HG03066 (cell line): ENCODE measurements at regions not wholly inside any gene's neighbourhood (a gene's known extent, or its start where the extent isn't known, plus 50 kb on each side); places are given as distances from the start of the nearest gene placed in this dataset.
"Not testable (repeated sequence)": the region's sequence is repeated elsewhere in the genome, so short reads cannot be mapped to it uniquely, and the experiment has no call there.

Experiments used
- ATAC-seq: cut with Tn5 transposase; IDR thresholded peaks from one replicate; pipeline ENCODE4 v1.9.1; 2021; ENCODE audit warnings: low read depth; ENCODE audit not compliant: unreplicated experiment

DNA sequence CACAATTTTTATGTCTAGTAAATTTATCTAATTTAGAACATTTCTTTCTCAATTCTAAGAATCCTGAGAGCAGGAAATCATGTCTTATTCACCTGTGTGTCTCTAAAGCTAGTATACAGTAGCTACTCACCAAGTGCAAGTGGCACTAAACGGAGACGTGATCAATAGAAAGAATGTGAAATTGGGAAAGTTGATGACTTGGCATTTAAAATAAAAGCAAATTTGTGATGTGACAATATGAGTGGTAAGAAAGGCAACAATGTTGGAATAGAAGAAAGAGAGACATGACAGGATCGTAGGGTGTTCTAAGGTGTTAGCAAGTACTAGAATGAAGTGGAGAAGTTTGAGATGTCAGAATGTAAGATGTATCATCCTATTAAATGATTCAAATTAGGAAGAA lies 725.9 kb downstream of the BCKDHB start:
- ATAC-seq: no peak

DNA sequence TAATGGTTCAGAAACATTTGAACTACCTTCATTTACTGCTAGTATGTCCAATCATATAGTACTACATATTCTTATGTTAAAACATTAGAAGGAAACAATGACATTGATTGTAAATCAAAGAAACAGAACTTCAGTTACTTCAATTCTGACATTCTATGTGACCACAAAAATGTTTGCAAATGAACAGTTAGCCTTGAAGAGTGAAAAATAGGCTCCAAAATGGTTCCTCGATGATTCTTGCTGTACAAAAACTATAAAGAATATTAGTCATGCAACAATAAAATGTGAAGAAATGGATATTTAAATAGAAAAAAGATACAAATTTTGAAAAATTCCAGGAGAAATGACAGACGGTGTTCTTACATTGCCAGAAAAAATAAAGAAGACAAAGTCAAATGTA lies 686.9 kb downstream of the BCKDHB start:
- ATAC-seq: no peak

DNA sequence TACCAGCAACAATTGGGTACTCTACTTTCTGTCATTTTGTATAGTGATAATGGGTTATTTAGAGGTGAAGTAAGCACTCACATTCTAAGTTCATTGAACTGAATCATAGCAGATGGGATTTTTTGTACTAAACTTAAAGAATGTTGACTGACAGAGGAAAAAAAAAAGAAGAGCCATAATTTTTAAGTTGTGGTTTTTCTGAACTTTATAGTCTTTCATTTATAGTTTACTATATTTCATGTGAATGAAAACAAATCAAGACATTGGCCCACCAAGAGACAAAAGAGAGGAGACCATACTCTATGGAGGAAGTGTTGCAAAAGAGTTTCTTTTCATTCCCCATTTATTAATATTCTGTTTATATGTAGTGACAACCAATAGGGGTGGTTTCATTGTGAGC lies 685.7 kb downstream of the BCKDHB start:
- ATAC-seq: no peak

GRCh38 chr6:80789912-80790570 lies 683.6 kb downstream of the BCKDHB start:
- ATAC-seq: no peak

DNA sequence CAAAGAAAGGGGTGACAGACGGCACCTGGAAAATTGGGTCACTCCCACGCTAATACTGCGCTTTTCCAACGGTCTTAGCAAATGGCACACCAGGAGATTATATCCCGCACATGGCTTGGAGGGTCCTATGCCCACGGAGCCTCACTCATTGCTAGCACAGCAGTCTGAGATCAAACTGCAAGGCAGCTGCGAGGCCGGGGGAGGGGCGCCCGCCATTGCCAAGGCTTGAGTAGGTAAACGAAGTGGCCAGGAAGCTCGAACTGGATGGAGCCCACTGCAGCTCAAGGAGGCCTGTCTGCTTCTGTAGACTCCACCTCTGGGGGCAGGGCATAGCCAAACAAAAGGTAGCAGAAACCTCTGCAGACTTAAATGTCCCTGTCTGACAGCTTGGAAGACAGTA lies 676.8 kb downstream of the BCKDHB start:
- not testable (repeated sequence) for ATAC-seq

GRCh38 chr6:80771941-80772340 lies 665.5 kb downstream of the BCKDHB start:
- ATAC-seq: no peak

DNA sequence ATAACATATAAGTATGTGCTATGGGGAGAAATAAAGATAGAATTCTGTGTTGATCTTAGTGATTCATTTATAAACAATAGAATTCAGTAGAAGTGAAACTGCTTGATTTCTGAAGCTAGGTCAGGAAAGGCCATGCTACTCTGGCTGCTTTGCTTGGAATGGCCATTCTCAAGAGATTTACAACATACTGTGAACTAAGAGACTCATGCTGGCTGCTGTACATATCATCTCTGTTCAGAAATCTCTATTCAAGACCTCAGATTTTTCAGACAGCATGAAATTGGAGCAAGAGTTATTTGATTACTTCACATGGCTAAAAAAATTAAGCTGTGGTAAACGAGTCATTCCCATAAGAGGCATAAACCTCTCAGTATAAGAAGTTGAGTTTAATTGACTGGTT lies 662.6 kb downstream of the BCKDHB start:
- ATAC-seq: no peak

GRCh38 chr6:80767808-80768207 lies 661.3 kb downstream of the BCKDHB start:
- ATAC-seq: no peak

- no peak for ATAC-seq
Observed at GRCh38 chr6:80744213-80744612, 637.7 kb downstream of the BCKDHB start.

DNA sequence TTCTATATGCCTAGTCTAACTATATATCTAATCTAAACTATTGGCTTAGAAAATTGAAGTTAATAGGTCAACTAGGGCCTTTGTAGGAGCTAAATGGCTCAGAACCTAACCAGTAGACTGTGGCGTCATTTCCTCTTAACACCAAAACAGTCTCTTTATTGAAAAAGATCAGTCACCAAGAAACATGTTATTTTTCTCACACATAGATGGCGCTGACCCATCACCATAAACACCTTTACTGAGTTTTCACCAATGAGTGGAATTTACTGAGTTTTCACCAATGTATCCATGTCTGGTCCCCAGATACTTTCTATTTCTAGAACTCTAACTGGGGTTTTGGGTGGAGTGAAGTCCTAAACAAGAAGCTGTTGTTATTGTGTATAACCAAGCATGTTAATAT lies 636.0 kb downstream of the BCKDHB start:
- ATAC-seq: no peak

GRCh38 chr6:80733641-80734040 lies 627.2 kb downstream of the BCKDHB start:
- ATAC-seq: no peak

GRCh38 chr6:80728830-80729229 lies 622.4 kb downstream of the BCKDHB start:
- no peak for ATAC-seq

GRCh38 chr6:80728101-80728750 lies 621.8 kb downstream of the BCKDHB start:
- ATAC-seq: no peak

GRCh38 chr6:80725156-80725930 lies 618.9 kb downstream of the BCKDHB start:
- no peak for ATAC-seq

DNA sequence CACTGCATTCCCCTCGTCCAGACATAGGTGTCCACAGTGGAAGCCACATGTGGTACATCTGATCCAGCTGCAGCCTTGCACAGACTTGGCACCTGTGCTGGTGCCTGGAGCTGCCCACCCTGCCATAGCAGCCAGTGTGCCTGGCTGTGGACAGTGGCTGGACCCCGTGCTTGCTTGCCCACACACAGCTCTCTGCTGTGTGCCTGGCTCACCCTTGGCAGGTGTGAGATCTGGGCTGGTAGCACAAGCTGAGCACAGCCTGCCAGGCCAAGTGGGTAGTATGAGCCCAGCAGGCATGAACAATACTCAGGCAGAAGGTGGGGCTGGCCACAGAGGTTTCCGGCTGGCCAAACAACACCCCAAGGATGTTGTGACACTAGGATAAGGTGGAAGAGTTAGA lies 614.4 kb downstream of the BCKDHB start:
- ATAC-seq: no peak

GRCh38 chr6:80714513-80714912 lies 608.0 kb downstream of the BCKDHB start:
- no peak for ATAC-seq

- ATAC-seq: no peak
Observed at GRCh38 chr6:80698459-80698858, 592.0 kb downstream of the BCKDHB start.

DNA sequence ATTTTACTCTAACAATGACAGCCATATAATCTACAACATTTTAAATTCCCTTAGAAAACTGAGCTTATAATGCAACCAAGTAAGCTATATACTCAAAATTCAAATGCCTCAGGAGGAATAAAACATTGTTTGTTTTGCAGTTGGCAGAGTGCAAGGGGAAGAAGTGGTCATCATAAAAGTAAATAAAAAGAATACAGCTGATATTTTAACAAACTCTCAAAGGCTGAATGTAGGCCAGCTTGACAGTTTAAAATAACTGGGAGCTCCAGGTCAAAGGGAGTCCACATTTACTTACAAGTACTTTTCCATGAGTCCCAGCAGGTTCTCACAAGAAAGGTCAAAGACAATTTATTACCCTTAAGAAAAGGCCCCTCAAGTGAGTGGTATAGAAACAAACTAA lies 589.8 kb downstream of the BCKDHB start:
- ATAC-seq: no peak

DNA sequence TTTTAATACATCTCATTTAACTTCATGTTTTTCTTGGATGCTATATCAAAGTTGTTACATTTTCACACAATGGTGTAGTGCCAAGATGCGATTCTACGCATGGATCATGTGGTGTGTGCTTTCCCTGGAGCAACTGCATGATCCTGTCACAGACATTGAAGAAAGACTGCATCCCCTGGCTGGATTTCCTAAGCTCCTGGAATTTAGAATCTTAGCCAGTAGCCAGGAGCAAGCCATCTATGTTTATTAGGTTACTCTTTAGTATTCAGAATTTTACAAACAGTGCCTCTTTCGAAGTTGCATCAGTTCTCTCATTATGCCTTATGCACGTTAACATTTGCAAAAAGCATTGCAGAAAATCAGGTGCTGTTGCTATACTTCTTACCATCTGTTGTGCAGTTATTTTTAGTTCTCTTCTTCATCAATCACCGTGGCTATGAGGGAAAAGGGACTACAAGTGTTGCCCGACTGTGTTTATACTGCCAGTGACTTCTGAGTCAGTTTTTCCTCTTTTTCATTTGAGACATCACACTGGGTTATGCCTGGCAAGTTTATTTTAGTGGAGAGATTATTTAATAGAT lies 584.2 kb downstream of the BCKDHB start:
- ATAC-seq: no peak

DNA sequence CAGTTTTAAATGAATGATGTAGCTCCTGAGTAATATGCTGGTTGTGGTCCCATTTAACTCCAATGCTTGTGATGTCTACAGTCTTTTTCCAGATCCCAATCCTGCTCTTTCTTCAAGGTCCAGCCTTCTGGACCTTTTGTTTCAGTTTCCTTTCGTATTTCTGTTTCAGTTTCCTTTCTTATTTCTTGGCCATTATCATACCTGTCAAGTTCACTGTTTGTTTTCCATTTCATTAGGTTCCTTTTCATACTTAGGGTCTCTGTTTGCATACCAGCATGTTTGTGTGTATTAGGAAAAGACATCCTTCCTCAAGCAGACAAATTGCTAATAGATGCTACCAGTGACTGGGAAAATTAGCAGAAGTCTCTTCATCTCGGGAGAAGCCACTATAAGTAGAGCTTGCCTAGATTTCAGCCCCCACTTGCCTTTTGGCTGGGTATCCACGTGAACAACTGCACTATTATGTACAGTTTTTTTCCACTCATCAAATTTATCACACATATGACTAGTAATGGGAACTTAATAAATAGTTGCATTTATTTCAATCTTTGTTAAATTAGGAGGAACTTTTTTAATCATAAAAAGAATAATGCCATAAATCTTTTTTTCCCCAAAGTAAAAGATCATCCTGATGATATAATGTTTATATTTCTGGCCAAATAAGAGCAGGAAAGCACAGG lies 583.4 kb downstream of the BCKDHB start:
- ATAC-seq: no peak

- no peak for ATAC-seq
Observed at GRCh38 chr6:80679992-80680391, 573.5 kb downstream of the BCKDHB start.
